H1 (cell line): ENCODE measurements at regions not wholly inside any gene's neighbourhood (a gene's known extent, or its start where the extent isn't known, plus 50 kb on each side); places are given as distances from the start of the nearest gene placed in this dataset.

Experiments
- CTCF ChIA-PET: fragments of 300-600 bp; sonication (Branson Sonifier 250); formaldehyde crosslinking; loops from one replicate; lab custom pipeline; 2021; ENCODE audit not compliant: partially characterized antibody; lab: Charles Lee
- POLR2A ChIA-PET: fragments of 300-600 bp; sonication (Branson Sonifier 250); formaldehyde crosslinking; loops from one replicate; lab custom pipeline; 2021; ENCODE audit warnings: inconsistent platforms; ENCODE audit not compliant: partially characterized antibody; lab: Charles Lee
- DNase-seq, 2 experiments: peaks; one replicate each; pipeline versions ENCODE4 v3.0.0 to v3.0.0-alpha.2; 2010 to 2022; ENCODE audit warnings: low spot score in 2 of 2, low read depth in 1 of 2, mixed read lengths in 1 of 2
- FAIRE-seq: peaks from 2 replicates; lab custom pipeline; 2011; peaks lifted over from hg19 to GRCh38; lab: Jason Lieb, UNC
- H2AFZ ChIP-seq: 2 replicates; pipeline ENCODE4 v1.8.1; 2012; ENCODE audit warnings: low read length, inconsistent platforms
- H2AK5ac ChIP-seq: 2 replicates; pipeline ENCODE4 v1.6.1; 2013; ENCODE audit warnings: low read depth, low read length
- H2BK120ac ChIP-seq: replicated peaks from 2 replicates; pipeline ENCODE3; 2013; ENCODE audit warnings: low read depth, low read length, inconsistent platforms
- H2BK12ac ChIP-seq: 2 replicates; pipeline ENCODE4 v1.6.1; 2013; ENCODE audit warnings: low read depth, low read length
- H2BK15ac ChIP-seq: 2 replicates; pipeline ENCODE4 v1.6.1; 2013; ENCODE audit warnings: low read length
- H2BK20ac ChIP-seq: 2 replicates; pipeline ENCODE4 v1.6.1; 2013; ENCODE audit warnings: low read length
- H2BK5ac ChIP-seq: 2 replicates; pipeline ENCODE4 v1.6.1; 2013; ENCODE audit warnings: low read depth, low read length
- H3K14ac ChIP-seq: 2 replicates; pipeline ENCODE4 v1.6.1; 2013; ENCODE audit warnings: inconsistent platforms; ENCODE audit not compliant: insufficient read length
- H3K18ac ChIP-seq: 2 replicates; pipeline ENCODE4 v1.6.1; 2013; ENCODE audit warnings: low read length; ENCODE audit errors: extremely low read depth
- H3K23ac ChIP-seq: 2 replicates; pipeline ENCODE4 v1.6.1; 2013; ENCODE audit warnings: inconsistent platforms; ENCODE audit not compliant: insufficient read length
- H3K23me2 ChIP-seq: 2 replicates; pipeline ENCODE4 v1.6.1; 2013; ENCODE audit warnings: low read depth, low read length
- H3K27ac ChIP-seq: 2 replicates; pipeline ENCODE4 v1.6.1; 2011; ENCODE audit warnings: low read depth, low read length, inconsistent platforms
- H3K27me3 ChIP-seq, 4 experiments: replicated peaks in 1 of 4; 1 replicate in 1 of 4; 2 replicates in 3 of 4; pipeline versions ENCODE4 v1.6.1 to v1.8.1; 2011 to 2013; ENCODE audit warnings: low read length in 3 of 4, mild to moderate bottlenecking in 3 of 4, inconsistent platforms in 2 of 4, mixed read lengths in 2 of 4, moderate library complexity in 1 of 4; ENCODE audit not compliant: control insufficient read depth in 3 of 4, insufficient read depth in 3 of 4; ENCODE audit errors: extremely low read depth in 1 of 4
- H3K36me3 ChIP-seq, 4 experiments: 2 replicates each; pipeline versions ENCODE4 v1.6.1 to v1.8.1; 2011 to 2013; ENCODE audit warnings: mild to moderate bottlenecking in 4 of 4, low read length in 3 of 4, moderate library complexity in 2 of 4, control low read depth in 1 of 4, inconsistent platforms in 1 of 4; ENCODE audit not compliant: insufficient read depth in 4 of 4, control insufficient read depth in 2 of 4
- H3K4ac ChIP-seq: replicated peaks from 2 replicates; pipeline ENCODE3; 2013; ENCODE audit warnings: low read length, low read depth, mixed read lengths, inconsistent platforms; ENCODE audit not compliant: insufficient read length
- H3K4me1 ChIP-seq, 4 experiments: replicated peaks in 1 of 4; 1 replicate in 1 of 4; 2 replicates in 3 of 4; pipeline versions ENCODE4 v1.6.1 to v1.8.1; 2011 to 2013; ENCODE audit warnings: low read length in 3 of 4, inconsistent platforms in 2 of 4, mixed read lengths in 1 of 4; ENCODE audit not compliant: insufficient read depth in 4 of 4, control insufficient read depth in 3 of 4
- H3K4me2 ChIP-seq, 2 experiments: 2 replicates each; pipeline versions ENCODE4 v1.6.1 to v1.8.1; 2011 to 2013; ENCODE audit warnings: low read depth in 2 of 2, low read length in 2 of 2, control low read depth in 1 of 2, inconsistent platforms in 1 of 2, mild to moderate bottlenecking in 1 of 2; ENCODE audit not compliant: insufficient read depth in 1 of 2
- H3K4me3 ChIP-seq, 4 experiments: fragments of 200-600, 300-600 bp in 1 of 4; sonication (generic), shearing (Covaris generic), sonication (Bioruptor Twin) in 1 of 4; 2 replicates each; pipeline versions ENCODE4 v1.5.1 to v1.8.1; 2011 to 2016; ENCODE audit warnings: low read length in 4 of 4, low read depth in 3 of 4, control low read depth in 2 of 4, inconsistent platforms in 2 of 4, mild to moderate bottlenecking in 2 of 4, mixed read lengths in 1 of 4, moderate library complexity in 1 of 4; ENCODE audit not compliant: insufficient read depth in 2 of 4; ENCODE audit errors: extremely low read depth in 1 of 4
- H3K56ac ChIP-seq: replicated peaks from 2 replicates; pipeline ENCODE3; 2013; ENCODE audit warnings: low read depth, mild to moderate bottlenecking, mixed read lengths, low read length, inconsistent platforms; ENCODE audit not compliant: insufficient read length
- H3K79me1 ChIP-seq: 2 replicates; pipeline ENCODE4 v1.6.1; 2013; ENCODE audit warnings: low read depth, low read length, control low read depth
- H3K79me2 ChIP-seq, 2 experiments: 2 replicates each; pipeline versions ENCODE4 v1.6.1 to v1.8.1; 2012 to 2013; ENCODE audit warnings: low read length in 2 of 2, mild to moderate bottlenecking in 2 of 2, inconsistent platforms in 1 of 2; ENCODE audit not compliant: insufficient read depth in 2 of 2, control insufficient read depth in 1 of 2
- H3K9ac ChIP-seq, 4 experiments: replicated peaks in 1 of 4; 1 replicate in 1 of 4; 2 replicates in 3 of 4; pipeline versions ENCODE4 v1.6.1 to v1.8.1; 2011 to 2013; ENCODE audit warnings: low read depth in 3 of 4, low read length in 3 of 4, control low read depth in 2 of 4, mild to moderate bottlenecking in 2 of 4, moderate library complexity in 2 of 4, inconsistent platforms in 1 of 4; ENCODE audit errors: extremely low read depth in 1 of 4
- H3K9me3 ChIP-seq, 2 experiments: 2 replicates each; pipeline versions ENCODE4 v1.6.1 to v1.8.1; 2012 to 2013; ENCODE audit warnings: mild to moderate bottlenecking in 2 of 2, moderate library complexity in 2 of 2, control low read depth in 1 of 2, inconsistent platforms in 1 of 2, low read depth in 1 of 2, low read length in 1 of 2, mixed read lengths in 1 of 2; ENCODE audit not compliant: insufficient read depth in 2 of 2
- H4K20me1 ChIP-seq, 2 experiments: replicated peaks in 1 of 2; 2 replicates each; pipeline versions ENCODE3 to v1.8.1; 2011 to 2013; ENCODE audit warnings: inconsistent platforms in 2 of 2, low read length in 2 of 2, mild to moderate bottlenecking in 1 of 2; ENCODE audit not compliant: insufficient read depth in 2 of 2, control insufficient read depth in 1 of 2
- H4K5ac ChIP-seq: 2 replicates; pipeline ENCODE4 v1.6.1; 2013; ENCODE audit warnings: low read length, low read depth, mixed read lengths, inconsistent platforms; ENCODE audit not compliant: insufficient read length
- H4K8ac ChIP-seq: 2 replicates; pipeline ENCODE4 v1.8.0; 2013; ENCODE audit warnings: mild to moderate bottlenecking, moderate library complexity, low read length, inconsistent platforms; ENCODE audit not compliant: insufficient read depth; ENCODE audit errors: extremely low read depth
- H4K91ac ChIP-seq: replicated peaks from 2 replicates; pipeline ENCODE3; 2013; ENCODE audit warnings: low read length, mixed read lengths, inconsistent platforms; ENCODE audit not compliant: insufficient read length
- CHD1 ChIP-seq: IDR thresholded peaks from 2 replicates; pipeline ENCODE4 v1.6.1; 2012; ENCODE audit warnings: low read depth, low read length, improper control_type of control experiment
- EZH2 ChIP-seq: fragments of 200-600 bp; sonication (generic); IDR thresholded peaks from 2 replicates; pipeline ENCODE4 v1.7.1; 2012; ENCODE audit warnings: low read depth, mild to moderate bottlenecking, moderate library complexity, low read length, inconsistent platforms; ENCODE audit not compliant: severe bottlenecking
- RBBP5 ChIP-seq: IDR thresholded peaks from 2 replicates; pipeline ENCODE4 v1.7.1; 2012; ENCODE audit warnings: low read depth, mild to moderate bottlenecking, inconsistent platforms, low read length, moderate library complexity, borderline replicate concordance
- RFX5 ChIP-seq: IDR thresholded peaks from 2 replicates; pipeline ENCODE4 v1.6.1; 2011; ENCODE audit warnings: low read depth, low read length, improper control_type of control experiment, borderline replicate concordance
- WGBS, 2 experiments: shearing (Covaris generic) in 1 of 2; methylation state at CpG; one replicate each; pipeline versions ENCODE4 v1.1.6 to v1.1.7; 2013 to 2015; ENCODE audit warnings: low lambda C conversion rate in 2 of 2, mixed read lengths in 2 of 2, inconsistent platforms in 1 of 2, low coverage in 1 of 2, missing lambda C conversion rate in 1 of 2; ENCODE audit not compliant: insufficient replicate concordance in 2 of 2, insufficient coverage in 1 of 2, insufficient read length in 1 of 2; ENCODE audit errors: extremely low coverage in 1 of 2, missing lambda C conversion rate in 1 of 2; 5-methylcytosine and 5-hydroxymethylcytosine counted together

DNA sequence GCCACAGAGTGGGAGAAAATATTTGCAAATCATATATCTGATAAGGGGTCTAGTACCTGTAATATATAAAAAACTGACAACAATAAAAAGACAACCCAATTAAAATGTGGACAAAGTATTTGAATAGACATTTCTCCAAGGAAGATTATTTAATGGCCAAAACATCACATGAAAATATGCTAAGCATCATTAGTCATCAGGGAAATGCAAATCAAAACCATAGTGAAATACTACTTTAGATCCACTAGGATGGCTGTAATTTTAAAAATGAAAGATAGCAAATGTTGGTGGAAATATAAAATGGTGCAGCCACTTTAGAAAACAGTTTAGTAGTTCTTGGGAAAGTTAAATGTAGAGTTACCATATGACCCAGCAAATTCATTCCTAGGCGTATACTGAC, 118.7 kb upstream of the KIF26B start:
- CTCF ChIA-PET, result interaction anchor here (1.7 kb wide), 1 partner anchor 18 kb away, joined by 4 read pairs; no protein-coding TSS in a partner anchor
- TF ChIP-seq RFX5 (no peak), EZH2 (no peak), CHD1 (no peak), RBBP5 (no peak)

More for the DNA sequence above, 118.7 kb upstream of the KIF26B start:
- no peak overlapping the region for H3K18ac ChIP-seq
- POLR2A ChIA-PET, result interaction anchor here (1.1 kb wide), 1 partner anchor 188 kb away, joined by 4 read pairs; no protein-coding TSS in a partner anchor
- H3K4me3 ChIP-seq, result no peak overlapping the region
- H3K27me3 ChIP-seq, result no peaks in the 10 kb centered on the region
- FAIRE-seq, result no peak
- no peak overlapping the region for H2BK120ac ChIP-seq
- no peak overlapping the region for H3K14ac ChIP-seq
- H3K23ac ChIP-seq, result no peak overlapping the region
- no peak for DNase-seq
- no peaks in the 10 kb centered on the region for H4K20me1 ChIP-seq
- no peak overlapping the region for H3K56ac ChIP-seq
- no peak overlapping the region for H4K91ac ChIP-seq
- no peak overlapping the region for H4K5ac ChIP-seq
- H3K4ac ChIP-seq, result no peak overlapping the region
- H3K4me1 ChIP-seq, result no peaks in the 10 kb centered on the region
- no peaks in the 10 kb centered on the region for H3K79me2 ChIP-seq
- H3K27ac ChIP-seq, result no peak overlapping the region
- no peak overlapping the region for H2BK15ac ChIP-seq
- no peaks in the 10 kb centered on the region; a peak in 1 of 4 replicates for H3K9me3 ChIP-seq
- H2BK12ac ChIP-seq, result no peak overlapping the region
- no peak overlapping the region for H2AFZ ChIP-seq
- no peak overlapping the region for H2BK5ac ChIP-seq
- H3K9ac ChIP-seq, result no peak overlapping the region
- no peaks in the 10 kb centered on the region for H3K79me1 ChIP-seq
- no peak overlapping the region for H4K8ac ChIP-seq
- WGBS, 2 experiments, result 94% methylated on average over 1 of the region's 1 CpG; no CpG with 5 or more reads in 1 of the 2 experiments
- H2BK20ac ChIP-seq, result no peak overlapping the region
- H3K36me3 ChIP-seq, result no peaks in the 10 kb centered on the region
- H3K4me2 ChIP-seq, result no peak overlapping the region
- no peak overlapping the region for H2AK5ac ChIP-seq
- no peaks in the 10 kb centered on the region for H3K23me2 ChIP-seq
